GM19023 (cell line): ENCODE measurements at regions not wholly inside any gene's neighbourhood (a gene's known extent, or its start where the extent isn't known, plus 50 kb on each side); places are given as distances from the start of the nearest gene placed in this dataset.

Source experiments
- ATAC-seq: cut with Tn5 transposase; IDR thresholded peaks from one replicate; pipeline ENCODE4 v1.9.1; 2021; ENCODE audit warnings: mild to moderate bottlenecking, moderate library complexity; ENCODE audit not compliant: unreplicated experiment

GRCh38 chr1:208874915-208875314, 630.7 kb upstream of the PLXNA2 start:
- no peak for ATAC-seq

DNA sequence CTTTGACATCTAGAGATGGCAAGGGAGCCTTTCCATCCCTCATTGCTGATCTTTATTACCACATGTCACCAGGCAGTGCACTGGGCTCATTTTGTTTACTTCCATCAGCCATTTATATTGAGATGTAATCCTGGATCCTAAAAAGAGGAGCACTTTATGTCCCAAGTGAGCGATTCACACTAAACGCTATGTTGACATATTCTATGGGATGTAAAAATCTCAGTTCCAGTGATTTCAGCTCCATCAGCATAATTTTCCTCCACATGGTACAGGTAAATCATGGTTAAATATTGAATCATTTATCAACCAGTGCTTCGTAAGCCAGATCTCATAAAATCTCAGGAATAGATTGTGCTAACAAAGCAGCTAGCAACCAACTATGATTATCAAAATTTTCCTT, 634.8 kb upstream of the PLXNA2 start:
- no peak for ATAC-seq

DNA sequence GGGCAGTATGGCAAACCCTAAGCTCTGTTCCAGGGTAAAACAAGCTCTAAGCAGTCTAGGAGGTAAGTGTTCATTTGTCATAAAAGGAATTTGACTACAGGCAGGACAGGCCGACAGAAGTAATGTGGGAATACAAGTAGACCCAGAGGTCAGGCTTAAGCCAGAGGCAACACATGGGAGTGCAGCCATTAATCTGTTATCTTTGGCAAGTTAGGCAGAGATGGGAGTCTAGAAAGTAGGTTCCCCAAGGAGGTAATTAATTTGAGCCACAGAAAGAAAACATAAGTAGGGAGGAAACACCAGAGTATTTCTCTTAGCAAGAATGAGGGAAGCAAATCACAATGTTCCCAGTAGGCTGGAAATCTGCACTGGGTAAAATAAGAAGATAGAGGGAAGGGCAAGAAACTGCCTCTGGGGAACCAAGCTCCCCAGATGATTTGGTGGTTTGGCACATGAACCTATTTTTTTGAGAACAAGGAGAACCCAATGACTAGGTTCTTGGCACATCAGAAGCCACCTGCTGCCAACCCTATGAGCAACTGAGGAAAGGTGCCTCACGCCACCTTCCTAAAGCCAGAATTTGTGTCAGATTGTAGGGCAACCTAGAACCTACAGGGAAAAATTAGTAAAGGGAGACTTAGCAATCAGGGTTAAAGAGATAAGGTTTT, 636.4 kb upstream of the PLXNA2 start:
- ATAC-seq, result no peak

DNA sequence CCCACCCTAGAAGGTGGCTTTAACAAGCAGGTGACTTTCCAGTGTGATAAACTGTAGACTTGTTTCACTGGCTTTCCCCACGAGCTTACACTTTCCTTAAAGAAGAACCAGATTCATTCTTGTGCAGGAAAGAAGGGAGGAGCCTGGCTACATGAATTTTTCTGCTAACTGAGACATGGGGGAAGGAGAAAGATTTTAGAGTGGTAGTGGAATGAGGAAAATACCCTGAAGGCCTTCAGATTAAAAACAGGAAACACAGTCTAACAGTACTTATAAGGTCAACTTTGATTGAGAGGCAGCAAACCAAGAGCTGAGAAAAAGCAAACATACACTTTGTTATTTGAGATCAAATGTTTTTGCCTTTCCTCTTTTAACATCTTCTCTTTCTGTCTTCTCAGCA, 640.9 kb upstream of the PLXNA2 start:
- no peak for ATAC-seq

GRCh38 chr1:208885650-208886049, 641.5 kb upstream of the PLXNA2 start:
- ATAC-seq, result no peak

DNA sequence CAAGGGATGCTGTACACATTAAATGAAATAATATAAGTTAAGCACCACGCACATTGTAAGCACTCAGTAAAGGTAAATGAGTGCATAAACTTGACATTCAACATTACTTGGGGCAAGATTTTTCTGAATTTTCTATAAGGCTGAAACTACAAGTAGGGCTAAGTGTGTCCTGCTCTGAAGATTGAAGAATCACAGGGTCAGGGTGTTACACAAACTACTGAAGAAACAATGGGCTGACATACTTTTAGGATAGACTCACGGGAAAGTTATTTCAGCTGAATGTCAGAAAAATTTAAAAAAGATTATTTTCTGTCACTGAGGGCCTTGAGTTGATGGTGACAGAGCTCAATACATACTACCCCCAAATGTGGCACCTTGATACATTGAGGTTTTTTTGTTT, 644.2 kb upstream of the PLXNA2 start:
- no peak for ATAC-seq

DNA sequence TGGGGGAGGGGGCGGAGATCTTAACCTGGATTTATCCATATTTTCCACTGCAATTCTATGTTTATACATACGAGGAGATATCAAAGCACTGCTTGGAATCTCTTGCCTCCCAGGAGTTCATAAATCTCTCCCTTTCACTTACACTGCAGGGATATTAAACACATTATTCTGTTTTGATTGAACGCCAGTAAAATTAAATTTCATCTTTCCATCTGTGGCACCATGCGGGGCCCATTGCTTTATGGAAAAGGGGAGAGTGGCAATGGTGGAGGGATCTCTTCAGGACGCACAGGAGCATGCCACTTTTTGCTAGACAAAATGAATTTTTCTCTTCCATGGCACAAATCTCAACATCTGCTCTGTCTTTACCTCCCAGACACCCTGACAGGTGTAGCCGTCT, 648.0 kb upstream of the PLXNA2 start:
- no peak for ATAC-seq

- ATAC-seq, result no peak
Observed at GRCh38 chr1:208893251-208893650, 649.1 kb upstream of the PLXNA2 start.

DNA sequence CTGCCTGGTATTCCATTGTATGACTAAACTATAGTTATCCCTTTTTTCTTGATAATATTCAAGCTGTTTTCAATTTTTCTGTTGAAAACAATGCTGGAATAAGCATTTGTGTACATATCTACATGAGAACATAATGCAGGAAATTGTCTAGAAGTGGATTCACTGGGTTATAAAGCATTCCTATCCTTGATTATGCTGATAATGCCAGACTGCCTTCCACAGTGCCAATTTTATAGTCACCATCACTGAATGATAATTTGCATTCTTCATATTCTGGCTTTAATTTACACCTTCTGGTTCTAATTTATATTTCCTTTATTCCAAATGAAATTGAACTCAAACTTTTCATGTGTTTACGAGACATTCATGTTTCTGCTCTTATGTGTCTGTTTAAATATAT, 651.0 kb upstream of the PLXNA2 start:
- no peak for ATAC-seq

- ATAC-seq, result no peak
Observed at GRCh38 chr1:208895820-208896219, 651.6 kb upstream of the PLXNA2 start.

DNA sequence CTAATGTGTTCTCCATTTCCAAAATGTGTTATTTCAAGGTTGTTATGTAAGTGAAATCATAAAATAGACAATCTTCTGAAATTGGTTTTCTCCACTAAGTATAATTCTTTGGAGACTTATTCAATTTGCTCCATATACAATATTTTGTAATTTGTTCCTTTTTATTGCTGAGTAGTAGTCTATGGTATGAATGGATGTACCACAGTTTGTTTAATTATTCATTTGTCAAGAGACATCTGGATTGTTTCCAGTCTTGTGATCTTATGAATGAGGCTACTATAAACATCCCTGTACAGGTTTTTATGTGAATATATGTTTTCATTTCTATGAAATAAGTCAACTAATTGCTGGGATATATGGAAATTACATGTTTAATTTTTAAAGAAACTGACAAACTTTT, 652.6 kb upstream of the PLXNA2 start:
- ATAC-seq, result no peak

- no peak for ATAC-seq
Observed at GRCh38 chr1:208899438-208899837, 655.3 kb upstream of the PLXNA2 start.

DNA sequence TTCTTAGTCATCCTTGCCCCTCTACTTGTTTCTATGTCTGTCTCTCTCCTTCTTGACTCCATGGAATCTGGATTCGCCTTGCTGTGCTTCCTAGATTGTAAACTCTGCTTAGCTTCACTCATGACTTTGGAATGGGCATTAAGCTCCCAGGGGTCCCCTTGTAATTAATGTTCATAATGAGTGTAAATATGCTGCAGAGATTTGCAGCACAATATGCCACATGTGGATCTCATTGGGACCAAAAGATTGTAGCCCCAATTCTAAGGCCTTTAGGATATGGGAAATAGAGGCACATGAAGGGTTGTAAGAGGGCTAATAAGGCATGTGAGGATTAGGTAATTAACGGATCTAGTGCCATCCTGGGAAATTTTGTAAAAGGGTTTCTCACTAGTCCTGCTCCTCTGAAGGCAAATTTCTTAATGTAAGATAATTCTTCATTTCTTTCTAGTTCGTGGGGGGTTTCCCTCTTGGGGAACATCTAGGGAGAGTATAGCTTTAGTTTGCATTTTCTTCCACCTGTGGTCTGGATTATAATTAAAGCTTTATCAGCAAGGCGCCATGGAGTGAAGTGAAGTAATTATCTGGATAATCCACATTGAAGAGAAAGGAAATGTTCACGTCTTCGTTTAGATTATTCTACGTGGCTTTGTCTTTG, 659.2 kb upstream of the PLXNA2 start:
- ATAC-seq, result no peak

DNA sequence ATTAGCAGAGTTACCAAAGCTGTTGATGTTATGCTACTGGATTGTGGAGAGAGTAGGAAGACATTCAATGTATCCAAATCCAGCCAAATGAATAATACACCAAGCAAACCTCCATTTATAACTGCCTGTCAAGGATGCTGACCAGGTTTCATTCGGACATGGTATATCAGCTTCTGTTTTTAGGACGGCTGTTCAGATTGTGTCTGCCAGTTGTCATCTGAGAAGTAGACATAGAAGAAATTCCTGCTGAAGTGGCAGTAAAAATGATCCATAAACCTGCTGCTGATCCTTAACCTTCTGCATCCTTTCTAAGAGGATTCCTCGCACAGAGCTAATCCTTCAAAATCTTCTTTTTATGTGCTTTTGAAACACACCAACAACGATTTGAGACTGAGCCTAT, 663.6 kb upstream of the PLXNA2 start:
- ATAC-seq, result no peak

DNA sequence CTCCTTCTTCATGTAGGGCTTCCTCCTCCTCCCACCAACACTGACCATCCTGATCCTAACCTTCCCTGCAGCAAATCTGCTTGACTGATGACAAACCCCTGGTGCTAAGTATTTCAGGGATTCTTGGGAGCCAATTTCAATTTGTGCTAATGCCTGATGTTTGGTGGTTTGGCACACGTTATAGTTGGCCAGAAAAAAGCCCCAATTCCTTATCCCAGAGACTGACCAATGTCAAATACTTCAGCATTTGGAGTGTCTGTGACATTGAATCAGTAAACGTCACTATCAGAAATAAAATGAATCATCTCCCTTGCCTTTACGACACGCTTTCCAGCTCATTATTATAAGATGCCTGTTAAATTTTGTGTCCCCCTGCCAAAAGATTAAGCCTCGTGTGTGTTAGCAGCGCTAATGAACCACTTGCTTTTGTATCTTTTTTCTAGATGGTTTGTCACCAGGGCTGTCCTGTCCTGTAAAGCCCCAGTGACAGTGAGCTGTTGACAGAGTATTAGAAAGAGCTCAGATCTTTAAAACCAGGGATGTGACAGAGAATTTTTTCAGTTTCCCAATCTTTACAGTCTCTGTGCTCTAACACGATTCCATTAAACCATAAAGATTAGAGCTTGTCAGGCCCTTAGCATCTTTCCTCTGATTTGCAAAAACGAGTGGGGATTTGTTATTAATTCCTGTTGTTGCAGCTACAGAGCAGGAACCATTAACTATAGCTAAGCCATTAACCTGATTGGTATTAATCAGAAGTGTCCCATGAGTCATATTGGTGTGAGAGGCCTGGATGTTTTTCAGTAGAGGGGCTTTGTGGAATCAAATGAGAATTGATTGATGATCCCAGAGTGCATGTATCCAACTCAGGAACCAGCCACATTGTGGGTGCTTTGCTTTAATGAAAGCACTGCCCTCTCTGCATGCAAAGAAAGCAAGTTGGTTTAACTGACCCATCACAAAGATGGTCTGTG, 665.1 kb upstream of the PLXNA2 start:
- ATAC-seq, result no peak

DNA sequence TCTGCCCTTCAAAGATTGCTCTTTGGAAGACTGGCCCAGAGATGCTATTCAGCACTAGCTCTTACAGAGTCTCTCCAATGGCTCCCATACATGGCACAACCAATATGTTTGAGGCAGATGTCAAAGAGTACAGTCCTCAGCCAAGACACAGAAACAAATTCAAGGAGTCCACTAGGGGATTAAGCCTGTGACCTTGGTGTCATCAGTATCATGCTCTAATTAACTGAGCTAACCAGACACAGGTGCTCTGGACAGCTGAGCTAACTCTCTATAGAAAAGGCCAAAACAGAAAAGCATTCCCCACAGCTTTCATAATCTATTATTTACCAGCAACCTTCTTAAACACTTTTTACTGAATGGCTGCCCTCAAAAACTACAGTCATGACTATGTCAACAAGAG, 666.0 kb upstream of the PLXNA2 start:
- ATAC-seq, result no peak

DNA sequence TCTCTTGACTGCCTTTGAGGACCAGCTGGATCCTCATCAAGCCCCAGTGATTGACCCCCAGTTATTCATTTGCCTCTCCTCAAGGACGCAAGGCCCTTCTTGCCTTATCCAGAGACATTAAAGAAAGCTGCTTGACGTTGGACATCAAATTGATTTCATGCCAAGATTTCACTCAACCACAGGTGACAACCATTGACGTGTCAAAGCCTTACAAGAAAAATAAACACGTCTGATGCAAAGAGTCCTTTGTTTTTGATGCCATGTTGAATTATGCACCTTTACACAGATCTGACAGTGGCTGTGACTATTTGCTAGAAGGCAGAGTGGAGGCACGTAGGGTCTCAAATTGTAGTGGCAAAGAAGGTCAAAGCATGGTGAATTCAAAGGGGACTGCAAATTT, 666.2 kb upstream of the CAMK1G start:
- ATAC-seq, result no peak

- ATAC-seq, result no peak
Observed at GRCh38 chr1:208917723-208918122, 665.8 kb upstream of the CAMK1G start.

GRCh38 chr1:208918160-208918559, 665.4 kb upstream of the CAMK1G start:
- no peak for ATAC-seq

GRCh38 chr1:208919371-208919770, 664.1 kb upstream of the CAMK1G start:
- ATAC-seq, result no peak

GRCh38 chr1:208921259-208921658, 662.3 kb upstream of the CAMK1G start:
- no peak for ATAC-seq

- ATAC-seq, result no peak
Observed at GRCh38 chr1:208923456-208923855, 660.1 kb upstream of the CAMK1G start.
